ENCODE measurements at regions not wholly inside any gene's neighbourhood (a gene's known extent, or its start where the extent isn't known, plus 50 kb on each side); places are given as distances from the start of the nearest gene placed in this dataset.

DNA sequence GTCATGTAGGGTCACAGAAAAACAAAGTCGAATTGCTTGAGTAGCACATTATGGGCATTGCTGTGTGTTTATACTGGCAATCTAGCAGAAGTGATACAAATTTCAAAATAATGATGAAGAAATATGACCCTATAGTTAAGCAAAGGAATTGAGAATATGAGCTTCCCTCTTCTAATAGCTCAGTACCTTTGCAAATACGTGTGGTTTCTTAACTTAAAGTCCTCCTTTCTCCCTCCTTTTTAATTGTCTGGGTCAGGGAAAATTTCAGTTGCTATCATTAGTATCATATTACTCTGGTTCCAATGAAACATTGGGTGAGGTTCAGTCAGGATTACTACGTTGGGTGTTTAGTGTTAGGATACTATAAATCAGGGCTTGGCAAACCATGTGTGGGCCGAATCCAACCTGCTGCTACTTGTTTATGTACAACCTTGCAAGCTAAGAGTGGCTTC, 166.8 kb upstream of the CARMIL1 start (continued):
- TF ChIP-seq YY1 (IDR thresholded peaks at IDR 0.05) (no peak), HNF4G (IDR thresholded peaks at IDR 0.05) (no peak), SP1 (IDR thresholded peaks at IDR 0.05) (no peak), RXRA (IDR thresholded peaks at IDR 0.05) (no peak), GABPA (IDR thresholded peaks at IDR 0.05 in 1 of 2, conservative IDR thresholded peaks at IDR 0.05 in 1 of 2) (no peak), EGR1 (IDR thresholded peaks at IDR 0.05; ENCODE audit: low read depth in 2 of 2) (no peak), FOXA1 (IDR thresholded peaks at IDR 0.05) (no peak)
- TF ChIP-seq, protein P1, sequence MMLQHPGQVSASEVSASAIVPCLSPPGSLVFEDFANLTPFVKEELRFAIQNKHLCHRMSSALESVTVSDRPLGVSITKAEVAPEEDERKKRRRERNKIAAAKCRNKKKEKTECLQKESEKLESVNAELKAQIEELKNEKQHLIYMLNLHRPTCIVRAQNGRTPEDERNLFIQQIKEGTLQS (IDR thresholded peaks at IDR 0.05), result no peak
- TF ChIP-seq, protein P2, sequence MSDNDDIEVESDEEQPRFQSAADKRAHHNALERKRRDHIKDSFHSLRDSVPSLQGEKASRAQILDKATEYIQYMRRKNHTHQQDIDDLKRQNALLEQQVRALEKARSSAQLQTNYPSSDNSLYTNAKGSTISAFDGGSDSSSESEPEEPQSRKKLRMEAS (IDR thresholded peaks at IDR 0.05), result no peak

DNA sequence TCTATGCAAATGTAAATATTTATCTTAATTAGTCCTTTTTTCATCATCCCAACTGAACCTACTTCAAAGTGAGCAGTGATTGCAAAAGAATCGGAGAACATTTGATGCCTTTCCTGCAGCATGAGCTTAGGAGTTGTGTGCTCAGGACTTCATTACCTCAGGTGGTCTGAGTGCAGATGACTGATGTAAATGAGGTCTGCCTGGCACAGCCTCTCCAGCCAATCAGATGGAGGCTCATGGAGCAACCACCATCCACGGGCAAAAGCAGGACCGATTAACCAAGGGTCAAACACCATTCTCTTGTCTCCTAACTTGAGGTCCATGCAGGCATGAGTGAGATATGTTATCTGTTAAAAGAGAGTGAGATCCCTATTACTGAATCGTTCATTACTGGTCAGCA, 165.7 kb upstream of the CARMIL1 start:
- Histone ChIP-seq H3K4me1 (ENCODE audit: control insufficient read depth in 4 of 4, insufficient read depth in 4 of 4, low read length in 3 of 4) (peaks cover 3 to 16% (median 6%) of the 10 kb centered on the region in 4 donors), H3K27ac (ENCODE audit: low read depth in 1 of 2, low read length in 2 of 2) (no peak overlapping the region), H3K27me3 (ENCODE audit: control insufficient read depth in 4 of 4, insufficient read depth in 4 of 4, low read length in 3 of 4) (no peaks in the 10 kb centered on the region), H3K9ac (ENCODE audit: low read depth in 1 of 2, low read length in 2 of 2) (no peak overlapping the region), H3K9me3 (ENCODE audit: control insufficient read depth in 4 of 4, low read length in 3 of 4) (no peaks in the 10 kb centered on the region), H3K4me3 (ENCODE audit: low read depth in 1 of 3, low read length in 3 of 3) (no peak overlapping the region), H3K36me3 (ENCODE audit: control insufficient read depth in 4 of 4, insufficient read depth in 3 of 4, low read depth in 1 of 4, low read length in 3 of 4) (peaks cover 0 to 14% (median 2%) of the 10 kb centered on the region in 4 donors)
- no peak for DNase-seq (ENCODE audit: low spot score)
- WGBS, result 59% methylated on average over 4 of the region's 4 CpGs
- no peak for TF ChIP-seq GABPA (IDR thresholded peaks at IDR 0.05 in 1 of 2, conservative IDR thresholded peaks at IDR 0.05 in 1 of 2)
- TF ChIP-seq YY1 (IDR thresholded peaks at IDR 0.05), result no peak
- TF ChIP-seq, protein P3, sequence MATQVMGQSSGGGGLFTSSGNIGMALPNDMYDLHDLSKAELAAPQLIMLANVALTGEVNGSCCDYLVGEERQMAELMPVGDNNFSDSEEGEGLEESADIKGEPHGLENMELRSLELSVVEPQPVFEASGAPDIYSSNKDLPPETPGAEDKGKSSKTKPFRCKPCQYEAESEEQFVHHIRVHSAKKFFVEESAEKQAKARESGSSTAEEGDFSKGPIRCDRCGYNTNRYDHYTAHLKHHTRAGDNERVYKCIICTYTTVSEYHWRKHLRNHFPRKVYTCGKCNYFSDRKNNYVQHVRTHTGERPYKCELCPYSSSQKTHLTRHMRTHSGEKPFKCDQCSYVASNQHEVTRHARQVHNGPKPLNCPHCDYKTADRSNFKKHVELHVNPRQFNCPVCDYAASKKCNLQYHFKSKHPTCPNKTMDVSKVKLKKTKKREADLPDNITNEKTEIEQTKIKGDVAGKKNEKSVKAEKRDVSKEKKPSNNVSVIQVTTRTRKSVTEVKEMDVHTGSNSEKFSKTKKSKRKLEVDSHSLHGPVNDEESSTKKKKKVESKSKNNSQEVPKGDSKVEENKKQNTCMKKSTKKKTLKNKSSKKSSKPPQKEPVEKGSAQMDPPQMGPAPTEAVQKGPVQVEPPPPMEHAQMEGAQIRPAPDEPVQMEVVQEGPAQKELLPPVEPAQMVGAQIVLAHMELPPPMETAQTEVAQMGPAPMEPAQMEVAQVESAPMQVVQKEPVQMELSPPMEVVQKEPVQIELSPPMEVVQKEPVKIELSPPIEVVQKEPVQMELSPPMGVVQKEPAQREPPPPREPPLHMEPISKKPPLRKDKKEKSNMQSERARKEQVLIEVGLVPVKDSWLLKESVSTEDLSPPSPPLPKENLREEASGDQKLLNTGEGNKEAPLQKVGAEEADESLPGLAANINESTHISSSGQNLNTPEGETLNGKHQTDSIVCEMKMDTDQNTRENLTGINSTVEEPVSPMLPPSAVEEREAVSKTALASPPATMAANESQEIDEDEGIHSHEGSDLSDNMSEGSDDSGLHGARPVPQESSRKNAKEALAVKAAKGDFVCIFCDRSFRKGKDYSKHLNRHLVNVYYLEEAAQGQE (IDR thresholded peaks at IDR 0.05), result no peak
- TF ChIP-seq SP1 (IDR thresholded peaks at IDR 0.05), result no peak
- TF ChIP-seq, protein P4, sequence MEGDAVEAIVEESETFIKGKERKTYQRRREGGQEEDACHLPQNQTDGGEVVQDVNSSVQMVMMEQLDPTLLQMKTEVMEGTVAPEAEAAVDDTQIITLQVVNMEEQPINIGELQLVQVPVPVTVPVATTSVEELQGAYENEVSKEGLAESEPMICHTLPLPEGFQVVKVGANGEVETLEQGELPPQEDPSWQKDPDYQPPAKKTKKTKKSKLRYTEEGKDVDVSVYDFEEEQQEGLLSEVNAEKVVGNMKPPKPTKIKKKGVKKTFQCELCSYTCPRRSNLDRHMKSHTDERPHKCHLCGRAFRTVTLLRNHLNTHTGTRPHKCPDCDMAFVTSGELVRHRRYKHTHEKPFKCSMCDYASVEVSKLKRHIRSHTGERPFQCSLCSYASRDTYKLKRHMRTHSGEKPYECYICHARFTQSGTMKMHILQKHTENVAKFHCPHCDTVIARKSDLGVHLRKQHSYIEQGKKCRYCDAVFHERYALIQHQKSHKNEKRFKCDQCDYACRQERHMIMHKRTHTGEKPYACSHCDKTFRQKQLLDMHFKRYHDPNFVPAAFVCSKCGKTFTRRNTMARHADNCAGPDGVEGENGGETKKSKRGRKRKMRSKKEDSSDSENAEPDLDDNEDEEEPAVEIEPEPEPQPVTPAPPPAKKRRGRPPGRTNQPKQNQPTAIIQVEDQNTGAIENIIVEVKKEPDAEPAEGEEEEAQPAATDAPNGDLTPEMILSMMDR (IDR thresholded peaks at IDR 0.05; ENCODE audit: low read depth, low read length, missing input control), result no peak
- no peak for TF ChIP-seq FOXA2 (IDR thresholded peaks at IDR 0.05)
- no peak for TF ChIP-seq HNF4A (conservative IDR thresholded peaks at IDR 0.05)
- no peak for TF ChIP-seq RXRA (IDR thresholded peaks at IDR 0.05)
- TF ChIP-seq JUND (IDR thresholded peaks at IDR 0.05), result no peak
- TF ChIP-seq, protein P1 (IDR thresholded peaks at IDR 0.05), result no peak

DNA sequence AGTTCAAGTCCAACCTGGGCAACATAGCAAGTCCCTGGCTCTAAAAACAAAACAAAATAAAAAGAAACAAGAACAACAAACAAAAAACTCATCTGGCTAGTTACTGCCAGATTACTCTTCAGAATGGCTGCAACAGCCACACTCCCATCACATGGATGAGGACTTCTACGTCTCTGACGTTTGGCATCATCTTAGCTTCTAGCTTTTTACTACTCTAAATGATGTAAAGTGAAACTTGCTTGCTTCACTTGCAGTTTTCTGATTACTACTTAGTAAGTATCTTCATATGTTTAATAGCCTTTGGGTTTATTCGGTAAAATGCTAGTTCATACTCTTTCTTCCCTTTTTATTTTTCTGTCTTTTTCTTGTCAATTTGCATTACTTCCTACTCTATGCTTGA, 161.1 kb upstream of the CARMIL1 start:
- H3K4me1 ChIP-seq (ENCODE audit: control insufficient read depth in 4 of 4, insufficient read depth in 4 of 4, low read length in 3 of 4), result peaks cover under 1 to 13% (median 8%) of the 10 kb centered on the region in 4 donors
- no peak overlapping the region for H3K9ac ChIP-seq (ENCODE audit: low read depth in 1 of 2, low read length in 2 of 2)
- peaks cover 0 to 4% (median 0%) of the 10 kb centered on the region in 4 donors for H3K36me3 ChIP-seq (ENCODE audit: control insufficient read depth in 4 of 4, insufficient read depth in 3 of 4, low read depth in 1 of 4, low read length in 3 of 4)
- TF ChIP-seq, protein P1 (IDR thresholded peaks at IDR 0.05), result no peak
- TF ChIP-seq FOXA1 (IDR thresholded peaks at IDR 0.05) (no peak), TAF1 (conservative IDR thresholded peaks at IDR 0.05) (no peak)
- no peak overlapping the region for H3K27ac ChIP-seq (ENCODE audit: low read depth in 1 of 2, low read length in 2 of 2)
- DNase-seq (ENCODE audit: low spot score), result no peak
- H3K4me3 ChIP-seq (ENCODE audit: low read depth in 1 of 3, low read length in 3 of 3), result no peak overlapping the region
- H3K9me3 ChIP-seq (ENCODE audit: control insufficient read depth in 4 of 4, low read length in 3 of 4), result no peaks in the 10 kb centered on the region
- WGBS, result 80% methylated on average over 3 of the region's 3 CpGs
- no peaks in the 10 kb centered on the region for H3K27me3 ChIP-seq (ENCODE audit: control insufficient read depth in 4 of 4, insufficient read depth in 4 of 4, low read length in 3 of 4)

Measured in liver (tissue), 8 donors.